ENCODE measurements at regions not wholly inside any gene's neighbourhood (a gene's known extent, or its start where the extent isn't known, plus 50 kb on each side); places are given as distances from the start of the nearest gene placed in this dataset.

DNA sequence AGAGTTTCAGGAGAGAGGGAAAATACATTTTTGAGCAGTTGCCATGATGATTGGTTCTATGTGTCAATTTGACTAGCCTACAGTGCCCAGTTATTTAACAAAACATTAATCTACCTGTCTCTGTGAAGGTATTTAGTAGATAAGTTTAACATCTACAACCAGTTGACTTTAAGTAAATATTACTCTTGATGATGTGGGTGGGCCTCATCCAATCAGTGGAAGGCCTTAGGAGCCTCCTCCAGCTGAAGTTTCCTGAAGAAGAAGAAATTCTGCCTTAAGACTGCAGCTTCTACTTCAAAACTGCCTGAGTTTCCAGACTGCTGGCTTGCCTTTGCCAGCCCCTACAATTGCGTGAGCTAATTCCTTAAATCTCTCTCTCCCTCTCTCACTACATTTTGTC is 93.6 kb downstream of the OXSM start:
- Histone ChIP-seq H3K4me1 (ENCODE audit: insufficient read depth, insufficient read length) (no peaks in the 10 kb centered on the region), H3K36me3 (ENCODE audit: insufficient read depth, insufficient read length, low read length) (no peaks in the 10 kb centered on the region), H3K9ac (ENCODE audit: insufficient read length, low read depth) (no peak overlapping the region), H3K27me3 (ENCODE audit: insufficient read depth, insufficient read length) (no peaks in the 10 kb centered on the region), H3K9me3 (ENCODE audit: insufficient read depth, low read length) (peaks cover 3% of the 10 kb centered on the region; the same call in 1 of the 2 replicates), H3K4me3 (ENCODE audit: insufficient read length, low read depth) (no peak overlapping the region)
- DNase-seq (ENCODE audit: low read depth, low spot score), result no peak
- no peak for TF ChIP-seq ZNF274 (IDR thresholded peaks at IDR 0.05; ENCODE audit: low read depth, low read length)
- no peak for TF ChIP-seq SUZ12 (IDR thresholded peaks at IDR 0.05; ENCODE audit: extremely low read depth, insufficient read depth, insufficient read length)
- no peak for TF ChIP-seq YY1 (IDR thresholded peaks at IDR 0.05; ENCODE audit: insufficient read depth, insufficient read length)

DNA sequence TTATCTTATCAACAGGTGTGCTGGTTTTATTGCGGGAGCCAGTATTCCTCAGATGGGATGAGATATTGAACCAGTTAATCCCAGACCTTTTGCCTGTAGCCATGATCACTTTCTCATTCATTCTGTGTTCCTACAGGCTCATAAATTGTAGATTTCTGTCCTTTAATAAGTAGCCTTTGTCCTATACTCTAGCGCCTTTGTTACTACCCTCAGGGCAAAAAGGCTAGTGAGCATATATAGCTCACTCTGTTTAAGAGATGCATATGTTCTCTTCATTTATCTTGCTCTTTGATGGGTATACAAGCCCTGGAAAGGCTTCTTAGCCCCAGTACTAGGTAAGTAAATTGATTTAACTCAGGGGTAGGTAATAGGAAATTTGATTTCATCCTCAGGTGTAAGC is 95.1 kb downstream of the OXSM start:
- no peak for DNase-seq (ENCODE audit: low read depth, low spot score)
- no peaks in the 10 kb centered on the region for H3K27me3 ChIP-seq (ENCODE audit: insufficient read depth, insufficient read length)
- H3K36me3 ChIP-seq (ENCODE audit: insufficient read depth, insufficient read length, low read length), result no peaks in the 10 kb centered on the region
- no peaks in the 10 kb centered on the region for H3K4me1 ChIP-seq (ENCODE audit: insufficient read depth, insufficient read length)
- peaks cover 3% of the 10 kb centered on the region; the same call in 1 of the 2 replicates for H3K9me3 ChIP-seq (ENCODE audit: insufficient read depth, low read length)
- TF ChIP-seq SUZ12 (IDR thresholded peaks at IDR 0.05; ENCODE audit: extremely low read depth, insufficient read depth, insufficient read length) (no peak), ZNF274 (IDR thresholded peaks at IDR 0.05; ENCODE audit: low read depth, low read length) (no peak)
- H3K4me3 ChIP-seq (ENCODE audit: insufficient read length, low read depth), result no peak overlapping the region
- H3K9ac ChIP-seq (ENCODE audit: insufficient read length, low read depth), result no peak overlapping the region

DNA sequence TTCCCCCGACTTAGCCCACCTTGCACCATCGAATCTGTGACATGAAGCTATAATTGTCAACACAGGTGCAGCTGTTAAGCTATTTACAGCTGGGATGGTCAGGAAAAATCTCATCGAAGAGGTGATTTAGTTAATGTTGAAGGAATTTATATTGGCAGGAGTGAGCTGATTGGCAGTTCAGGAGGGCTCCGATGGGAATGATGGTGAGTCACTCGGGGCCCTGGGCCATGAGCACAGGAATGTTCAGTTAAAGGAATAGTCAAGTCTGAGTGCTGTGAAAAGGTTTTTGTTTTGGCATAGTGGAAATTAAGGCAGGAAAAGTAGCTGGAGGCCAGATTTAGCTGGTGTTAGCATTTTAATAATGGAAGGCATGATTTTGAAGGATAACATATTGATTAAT is 95.7 kb downstream of the OXSM start:
- peaks cover 3% of the 10 kb centered on the region; the same call in 1 of the 2 replicates for H3K9me3 ChIP-seq (ENCODE audit: insufficient read depth, low read length)
- no peak for DNase-seq (ENCODE audit: low read depth, low spot score)
- H3K36me3 ChIP-seq (ENCODE audit: insufficient read depth, insufficient read length, low read length), result no peaks in the 10 kb centered on the region
- no peaks in the 10 kb centered on the region for H3K4me1 ChIP-seq (ENCODE audit: insufficient read depth, insufficient read length)
- no peaks in the 10 kb centered on the region for H3K27me3 ChIP-seq (ENCODE audit: insufficient read depth, insufficient read length)
- no peak for TF ChIP-seq YY1 (IDR thresholded peaks at IDR 0.05; ENCODE audit: insufficient read depth, insufficient read length)
- no peak for TF ChIP-seq ZNF274 (IDR thresholded peaks at IDR 0.05; ENCODE audit: low read depth, low read length)
- H3K4me3 ChIP-seq (ENCODE audit: insufficient read length, low read depth), result no peak overlapping the region
- no peak overlapping the region for H3K9ac ChIP-seq (ENCODE audit: insufficient read length, low read depth)

DNA sequence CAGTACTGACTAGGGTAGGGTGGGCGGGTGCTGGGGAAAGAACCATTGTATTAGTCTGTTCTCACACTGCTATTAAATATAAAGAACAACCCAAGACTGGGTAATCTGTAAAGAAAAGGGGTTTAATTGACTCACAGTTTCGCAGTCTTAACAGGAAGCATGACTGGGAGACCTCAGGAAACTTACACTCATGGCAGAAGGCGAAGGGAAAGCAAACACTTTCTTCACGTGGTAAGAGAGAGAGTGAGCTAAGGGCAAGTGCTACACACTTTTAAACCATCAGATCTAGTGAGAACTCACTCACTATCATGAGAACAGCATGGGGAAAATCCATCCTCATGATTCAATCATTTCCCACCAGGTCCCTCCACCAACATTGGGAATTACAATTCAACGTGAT is 98.0 kb downstream of the OXSM start:
- Histone ChIP-seq H3K27me3 (ENCODE audit: insufficient read depth, insufficient read length) (no peaks in the 10 kb centered on the region), H3K4me1 (ENCODE audit: insufficient read depth, insufficient read length) (no peaks in the 10 kb centered on the region), H3K9ac (ENCODE audit: insufficient read length, low read depth) (no peak overlapping the region), H3K9me3 (ENCODE audit: insufficient read depth, low read length) (peaks cover 3% of the 10 kb centered on the region; the same call in 1 of the 2 replicates), H3K36me3 (ENCODE audit: insufficient read depth, insufficient read length, low read length) (no peaks in the 10 kb centered on the region), H3K4me3 (ENCODE audit: insufficient read length, low read depth) (no peak overlapping the region)
- TF ChIP-seq ZNF274 (IDR thresholded peaks at IDR 0.05; ENCODE audit: low read depth, low read length), result no peak
- no peak for DNase-seq (ENCODE audit: low read depth, low spot score)

DNA sequence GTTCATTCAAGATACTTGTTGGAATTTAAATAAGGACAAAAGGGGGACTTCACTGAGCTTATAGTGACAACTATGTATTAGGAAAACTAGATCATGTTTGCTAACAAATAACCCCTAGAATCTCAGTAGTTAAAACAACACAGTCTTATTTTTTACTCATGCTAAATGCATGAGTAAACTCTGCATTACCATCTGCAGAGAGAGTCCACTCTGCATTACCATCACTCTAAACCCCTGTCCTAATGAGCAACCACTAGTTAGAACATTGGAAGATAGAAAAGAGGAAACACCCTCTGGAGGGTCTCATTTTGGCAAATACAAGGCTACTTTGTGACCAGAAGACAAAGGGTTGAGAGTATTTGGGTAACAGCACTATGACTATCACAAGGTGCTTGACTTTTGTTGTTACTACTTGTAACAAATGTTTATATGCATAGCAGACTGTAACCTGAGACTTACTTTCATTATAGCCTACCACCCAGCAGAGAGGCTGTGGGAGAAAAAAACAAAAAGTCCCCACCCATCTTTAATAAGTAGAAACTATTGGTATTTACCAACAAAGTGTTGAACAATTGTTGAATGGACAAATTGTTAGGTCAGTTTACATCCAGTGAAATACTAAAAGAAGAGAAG is 99.1 kb downstream of the OXSM start:
- no peak for TF ChIP-seq SUZ12 (IDR thresholded peaks at IDR 0.05; ENCODE audit: extremely low read depth, insufficient read depth, insufficient read length)
- TF ChIP-seq YY1 (IDR thresholded peaks at IDR 0.05; ENCODE audit: insufficient read depth, insufficient read length), result no peak
- no peak for TF ChIP-seq ZNF274 (IDR thresholded peaks at IDR 0.05; ENCODE audit: low read depth, low read length)
- peaks cover 3% of the 10 kb centered on the region; the same call in 1 of the 2 replicates for H3K9me3 ChIP-seq (ENCODE audit: insufficient read depth, low read length)
- no peaks in the 10 kb centered on the region for H3K4me1 ChIP-seq (ENCODE audit: insufficient read depth, insufficient read length)
- no peaks in the 10 kb centered on the region for H3K27me3 ChIP-seq (ENCODE audit: insufficient read depth, insufficient read length)
- no peak overlapping the region for H3K4me3 ChIP-seq (ENCODE audit: insufficient read length, low read depth)
- H3K36me3 ChIP-seq (ENCODE audit: insufficient read depth, insufficient read length, low read length), result no peaks in the 10 kb centered on the region
- no peak overlapping the region for H3K9ac ChIP-seq (ENCODE audit: insufficient read length, low read depth)
- no peak for DNase-seq (ENCODE audit: low read depth, low spot score)

DNA sequence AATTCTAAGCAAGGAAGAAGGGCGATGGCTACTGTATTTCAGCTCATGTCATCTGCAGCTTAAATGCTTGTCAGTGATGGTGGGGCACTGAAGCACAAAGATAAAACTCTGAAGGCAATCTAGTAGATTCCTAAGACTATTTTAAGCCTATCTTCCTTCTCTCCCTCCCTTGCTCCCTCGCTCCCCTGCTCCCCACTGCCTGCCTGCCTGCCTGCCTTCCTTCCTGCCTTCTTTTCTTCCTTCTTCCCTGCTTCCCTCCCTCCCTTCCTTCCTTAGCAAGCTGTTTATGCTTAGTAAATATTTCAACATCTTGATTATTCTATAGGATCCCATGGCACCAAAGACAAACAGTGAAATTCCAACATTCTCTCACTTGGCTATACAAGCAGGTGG is 99.6 kb downstream of the OXSM start:
- TF ChIP-seq SUZ12 (IDR thresholded peaks at IDR 0.05; ENCODE audit: extremely low read depth, insufficient read depth, insufficient read length), result no peak
- TF ChIP-seq YY1 (IDR thresholded peaks at IDR 0.05; ENCODE audit: insufficient read depth, insufficient read length), result no peak
- no peak for TF ChIP-seq ZNF274 (IDR thresholded peaks at IDR 0.05; ENCODE audit: low read depth, low read length)
- no peak overlapping the region for H3K4me3 ChIP-seq (ENCODE audit: insufficient read length, low read depth)

DNA sequence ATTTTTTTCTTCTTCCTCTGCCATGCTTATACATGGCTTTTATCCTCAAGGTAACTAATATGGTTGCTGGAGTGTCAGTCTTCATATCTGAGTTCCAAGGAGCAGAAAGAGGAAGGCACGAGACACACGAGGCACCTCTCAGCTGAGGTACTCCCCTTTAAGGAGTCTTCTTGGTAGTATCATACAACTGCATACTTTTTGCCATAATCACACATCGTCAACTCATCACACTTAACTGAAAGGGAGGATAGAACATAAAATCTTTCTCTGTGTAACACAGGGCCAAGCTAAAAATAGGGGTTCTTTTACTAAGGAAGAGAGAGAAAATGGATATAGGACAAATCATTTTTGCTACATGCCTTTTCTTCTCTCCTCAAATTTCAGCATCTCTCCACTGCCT is 104.2 kb downstream of the OXSM start:
- H3K9ac ChIP-seq (ENCODE audit: insufficient read length, low read depth), result no peak overlapping the region
- H3K9me3 ChIP-seq (ENCODE audit: insufficient read depth, low read length), result no peaks in the 10 kb centered on the region
- no peak overlapping the region for H3K4me3 ChIP-seq (ENCODE audit: insufficient read length, low read depth)
- no peak for TF ChIP-seq SUZ12 (IDR thresholded peaks at IDR 0.05; ENCODE audit: extremely low read depth, insufficient read depth, insufficient read length)
- no peak for TF ChIP-seq ZNF274 (IDR thresholded peaks at IDR 0.05; ENCODE audit: low read depth, low read length)
- TF ChIP-seq YY1 (IDR thresholded peaks at IDR 0.05; ENCODE audit: insufficient read depth, insufficient read length), result no peak
- no peaks in the 10 kb centered on the region for H3K36me3 ChIP-seq (ENCODE audit: insufficient read depth, insufficient read length, low read length)
- H3K4me1 ChIP-seq (ENCODE audit: insufficient read depth, insufficient read length), result no peaks in the 10 kb centered on the region
- H3K27me3 ChIP-seq (ENCODE audit: insufficient read depth, insufficient read length), result no peaks in the 10 kb centered on the region
- no peak for DNase-seq (ENCODE audit: low read depth, low spot score)

More for the DNA sequence above, 99.6 kb downstream of the OXSM start:
- Histone ChIP-seq H3K27me3 (ENCODE audit: insufficient read depth, insufficient read length) (no peaks in the 10 kb centered on the region), H3K36me3 (ENCODE audit: insufficient read depth, insufficient read length, low read length) (no peaks in the 10 kb centered on the region), H3K9ac (ENCODE audit: insufficient read length, low read depth) (no peak overlapping the region), H3K9me3 (ENCODE audit: insufficient read depth, low read length) (no peaks in the 10 kb centered on the region; the same call in 1 of the 2 replicates), H3K4me1 (ENCODE audit: insufficient read depth, insufficient read length) (no peaks in the 10 kb centered on the region)
- no peak for DNase-seq (ENCODE audit: low read depth, low spot score)

Measured in NT2/D1 (cell line).